Lower lobe of right lung (tissue), 2 donors: ENCODE measurements at regions not wholly inside any gene's neighbourhood (a gene's known extent, or its start where the extent isn't known, plus 50 kb on each side); places are given as distances from the start of the nearest gene placed in this dataset.

Experiments
- ATAC-seq, 2 donors: fragments of 200-7000 bp; cut with Tn5 transposase; one replicate each; pipeline ENCODE4 v1.9.1; 2020 to 2022; ENCODE audit warnings: mild to moderate bottlenecking in 2 of 2, moderate library complexity in 2 of 2
- DNase-seq: peaks from one replicate; pipeline ENCODE4 v3.0.0-alpha.2; 2020
- H3K27ac ChIP-seq: fragments of 200-600 bp; one replicate; pipeline ENCODE4 v1.8.0; 2022
- H3K27me3 ChIP-seq: fragments of 200-600 bp; one replicate; pipeline ENCODE4 v1.8.0; 2022; ENCODE audit warnings: low read depth
- H3K36me3 ChIP-seq: fragments of 200-600 bp; one replicate; pipeline ENCODE4 v1.8.0; 2022; ENCODE audit warnings: mild to moderate bottlenecking
- H3K4me1 ChIP-seq: fragments of 200-600 bp; one replicate; pipeline ENCODE4 v1.8.0; 2022
- H3K4me3 ChIP-seq: fragments of 200-600 bp; one replicate; pipeline ENCODE4 v1.8.0; 2022; ENCODE audit warnings: mild to moderate bottlenecking
- H3K9me3 ChIP-seq: fragments of 200-600 bp; one replicate; pipeline ENCODE4 v1.8.0; 2022
- intact Hi-C: fragments of 100-400 bp; cut with DNase I; formaldehyde crosslinking; loops from one replicate; pipeline ENCODE4 v1.11.0; 2022
- TF ChIP-seq, protein P1 (sequence below): fragments of 200-600 bp; IDR thresholded peaks from one replicate; pipeline ENCODE4 v1.8.0; 2022; ENCODE audit warnings: antibody characterized with exemption, mild to moderate bottlenecking
- donor health status: DM: no; HTN: yes; CAD: no; lungs with severe emphysema.

DNA sequence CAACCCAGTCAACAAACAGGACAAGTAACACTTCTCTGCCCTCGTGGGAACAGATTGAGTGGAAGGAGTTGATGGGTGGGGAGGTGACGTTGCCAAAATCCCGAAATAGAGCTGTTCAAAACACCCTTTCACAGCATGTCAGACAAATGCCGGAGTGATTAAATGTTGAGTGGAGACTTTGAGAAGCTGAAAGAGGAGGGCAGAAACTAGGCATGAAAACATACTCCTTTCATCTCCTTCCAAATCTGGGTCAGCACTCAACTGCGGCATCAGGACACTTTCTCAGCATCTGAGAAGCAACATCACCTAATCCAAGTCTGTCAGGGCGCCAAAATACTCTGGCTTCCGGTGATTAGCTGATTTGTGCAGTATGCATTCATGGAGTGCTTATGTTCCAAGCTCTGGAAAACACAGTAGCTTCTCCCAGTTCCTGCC is 51.5 kb upstream of the MRI1 start:
- Histone ChIP-seq H3K27me3 (peaks cover 4% of the 10 kb centered on the region), H3K36me3 (no peaks in the 10 kb centered on the region), H3K4me3 (no peak overlapping the region), H3K9me3 (peaks cover 6% of the 10 kb centered on the region), H3K27ac (no peak overlapping the region), H3K4me1 (peaks cover 3% of the 10 kb centered on the region)
- DNase-seq (no peak), ATAC-seq (no peak)
- TF ChIP-seq, protein P1, sequence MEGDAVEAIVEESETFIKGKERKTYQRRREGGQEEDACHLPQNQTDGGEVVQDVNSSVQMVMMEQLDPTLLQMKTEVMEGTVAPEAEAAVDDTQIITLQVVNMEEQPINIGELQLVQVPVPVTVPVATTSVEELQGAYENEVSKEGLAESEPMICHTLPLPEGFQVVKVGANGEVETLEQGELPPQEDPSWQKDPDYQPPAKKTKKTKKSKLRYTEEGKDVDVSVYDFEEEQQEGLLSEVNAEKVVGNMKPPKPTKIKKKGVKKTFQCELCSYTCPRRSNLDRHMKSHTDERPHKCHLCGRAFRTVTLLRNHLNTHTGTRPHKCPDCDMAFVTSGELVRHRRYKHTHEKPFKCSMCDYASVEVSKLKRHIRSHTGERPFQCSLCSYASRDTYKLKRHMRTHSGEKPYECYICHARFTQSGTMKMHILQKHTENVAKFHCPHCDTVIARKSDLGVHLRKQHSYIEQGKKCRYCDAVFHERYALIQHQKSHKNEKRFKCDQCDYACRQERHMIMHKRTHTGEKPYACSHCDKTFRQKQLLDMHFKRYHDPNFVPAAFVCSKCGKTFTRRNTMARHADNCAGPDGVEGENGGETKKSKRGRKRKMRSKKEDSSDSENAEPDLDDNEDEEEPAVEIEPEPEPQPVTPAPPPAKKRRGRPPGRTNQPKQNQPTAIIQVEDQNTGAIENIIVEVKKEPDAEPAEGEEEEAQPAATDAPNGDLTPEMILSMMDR = no peak
- intact Hi-C loops = no loop called here

DNA sequence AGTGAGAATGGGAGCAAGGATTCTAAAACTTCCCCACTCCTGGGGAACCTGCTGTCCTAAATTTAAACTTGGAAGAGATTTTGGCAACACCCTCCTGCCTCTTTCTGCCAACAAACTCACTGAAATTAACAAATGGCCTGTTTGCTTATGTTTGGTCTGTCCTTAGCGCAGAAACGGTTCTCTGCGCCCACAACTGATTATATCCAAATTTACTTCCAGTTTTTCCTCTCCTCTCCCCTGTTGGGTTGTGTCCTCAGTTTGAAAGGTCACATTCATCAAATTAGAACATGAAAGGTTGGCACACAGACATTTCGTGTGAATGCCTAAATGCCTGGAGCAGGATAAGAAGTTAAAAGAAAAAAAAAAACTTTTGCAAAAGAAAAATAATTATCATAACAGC is 56.4 kb upstream of the MRI1 start:
- H3K36me3 ChIP-seq = no peaks in the 10 kb centered on the region
- TF ChIP-seq, protein P1 = no peak
- DNase-seq (no peak), ATAC-seq (no peak)
- no peak overlapping the region for H3K4me3 ChIP-seq
- H3K9me3 ChIP-seq = no peaks in the 10 kb centered on the region
- no peak overlapping the region for H3K27ac ChIP-seq
- H3K27me3 ChIP-seq = peaks cover 1% of the 10 kb centered on the region
- intact Hi-C loops = no loop called here
- peaks cover 2% of the 10 kb centered on the region for H3K4me1 ChIP-seq

GRCh38 chr19:13705928-13706447 is 58.3 kb upstream of the MRI1 start:
- Histone ChIP-seq H3K4me1 (no peaks in the 10 kb centered on the region), H3K9me3 (peaks cover 4% of the 10 kb centered on the region), H3K27me3 (peaks cover 5% of the 10 kb centered on the region), H3K4me3 (no peak overlapping the region), H3K36me3 (no peaks in the 10 kb centered on the region), H3K27ac (no peak overlapping the region)
- ATAC-seq (no peak), DNase-seq (no peak)
- TF ChIP-seq, protein P1 = no peak
- intact Hi-C loops = no loop called here

- intact Hi-C loops = no loop called here
- Histone ChIP-seq H3K27ac (no peak overlapping the region), H3K36me3 (no peaks in the 10 kb centered on the region), H3K4me3 (no peak overlapping the region), H3K9me3 (peaks cover 4% of the 10 kb centered on the region), H3K27me3 (peaks cover 5% of the 10 kb centered on the region), H3K4me1 (no peaks in the 10 kb centered on the region)
- ATAC-seq (no peak), DNase-seq (no peak)
- TF ChIP-seq, protein P1 = no peak
Observed at GRCh38 chr19:13705201-13705600, 59.1 kb upstream of the MRI1 start.

GRCh38 chr19:13701624-13702023 is 62.7 kb upstream of the MRI1 start:
- ATAC-seq = no peak
- no peak for DNase-seq
- H3K27ac ChIP-seq = no peak overlapping the region
- H3K27me3 ChIP-seq = peaks cover 5% of the 10 kb centered on the region
- TF ChIP-seq, protein P1 = no peak
- intact Hi-C loops = no loop called here
- H3K36me3 ChIP-seq = no peaks in the 10 kb centered on the region
- H3K9me3 ChIP-seq = peaks cover 4% of the 10 kb centered on the region
- H3K4me3 ChIP-seq = no peak overlapping the region
- H3K4me1 ChIP-seq = no peaks in the 10 kb centered on the region

DNA sequence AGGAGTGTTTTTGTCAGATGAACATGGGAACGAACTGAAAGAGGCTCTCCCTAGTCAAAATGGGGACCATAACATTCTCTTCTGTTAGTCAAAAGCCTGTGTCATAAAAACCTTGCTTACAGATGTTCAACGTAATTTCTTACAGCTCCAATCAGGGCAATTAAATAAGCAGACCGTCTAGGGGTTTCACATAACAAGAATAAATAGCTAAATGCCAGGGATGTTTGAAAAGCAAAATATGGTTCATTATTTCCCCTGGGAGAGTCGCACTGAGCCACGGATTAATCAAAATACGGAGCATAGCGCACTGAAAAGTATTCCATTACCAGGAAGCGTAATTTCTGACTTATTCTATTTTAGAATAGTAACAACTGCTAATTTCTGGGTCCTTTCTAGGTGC is 63.7 kb upstream of the MRI1 start:
- Histone ChIP-seq H3K4me3 (no peak overlapping the region), H3K9me3 (peaks cover 4% of the 10 kb centered on the region), H3K4me1 (no peaks in the 10 kb centered on the region), H3K27me3 (peaks cover 5% of the 10 kb centered on the region), H3K36me3 (no peaks in the 10 kb centered on the region), H3K27ac (no peak overlapping the region)
- intact Hi-C loops = no loop called here
- DNase-seq = no peak
- TF ChIP-seq, protein P1 = no peak
- no peak for ATAC-seq
